HCT116 (cell line): ENCODE measurements at regions not wholly inside any gene's neighbourhood (a gene's known extent, or its start where the extent isn't known, plus 50 kb on each side); places are given as distances from the start of the nearest gene placed in this dataset.

Experiments used
- ATAC-seq: fragments of 200-7000 bp; cut with Tn5 transposase; 2 replicates; pipeline ENCODE4 v1.9.1; 2020; ENCODE audit warnings: mild to moderate bottlenecking, moderate library complexity
- BruUV-seq: library from RNA; stranded (reverse); fragments of 400-500 nt; replicated peaks from 2 replicates; lab custom pipeline; 2021; lab: Mats Ljungman, UMichigan
- CTCF ChIA-PET: fragments of 300-600 bp; sonication (Branson Sonifier 250); formaldehyde crosslinking; loops from one replicate; lab custom pipeline; 2021; ENCODE audit warnings: antibody characterized with exemption; lab: Charles Lee
- POLR2A ChIA-PET: fragments of 300-600, 350-600 bp; sonication (Branson Sonifier 250); formaldehyde crosslinking; loops from one replicate; lab custom pipeline; 2021; ENCODE audit warnings: antibody characterized with exemption; lab: Charles Lee
- RAD21 ChIA-PET, 2 experiments: fragments of 300-600 bp; sonication (Branson Sonifier 250); formaldehyde crosslinking; loops; one replicate each; lab custom pipeline; 2023; ENCODE audit warnings: low total read pairs in 2 of 2; ENCODE audit not compliant: uncharacterized antibody in 2 of 2, unreplicated experiment in 2 of 2, low non-redundant PET in 1 of 2; lab: Charles Lee
- DNase-seq: peaks from one replicate; pipeline ENCODE4 v3.0.0-alpha.2; 2010; ENCODE audit warnings: low read depth, low spot score
- H2AFZ ChIP-seq: fragments of 200-600 bp; shearing (Covaris generic), sonication (generic); 2 replicates; pipeline ENCODE4 v1.6.1; 2017; ENCODE audit warnings: low read depth, mixed run types, mixed read lengths, antibody characterized with exemption, low read length; ENCODE audit not compliant: poor library complexity, severe bottlenecking
- H3K27ac ChIP-seq: 2 replicates; pipeline ENCODE4 v1.5.1; 2012; ENCODE audit warnings: low read depth, low read length
- H3K27me3 ChIP-seq: fragments of 200-600 bp; sonication (generic); 2 replicates; pipeline ENCODE4 v1.6.1; 2016; ENCODE audit warnings: mixed run types, low read length, mixed read lengths; ENCODE audit not compliant: insufficient read depth
- H3K36me3 ChIP-seq, 2 experiments: fragments of 200-500 bp in 1 of 2; fragments of 200-600 bp in 1 of 2; sonication (Bioruptor generic) in 1 of 2; sonication (generic) in 1 of 2; 2 replicates each; pipeline versions ENCODE4 v1.5.1 to v1.6.1; 2014 to 2016; ENCODE audit warnings: low read length in 2 of 2, inconsistent platforms in 1 of 2, mixed read lengths in 1 of 2, mixed run types in 1 of 2; ENCODE audit not compliant: insufficient read depth in 2 of 2, control insufficient read depth in 1 of 2
- H3K4me1 ChIP-seq, 2 experiments: fragments of 200-600 bp in 1 of 2; sonication (generic) in 1 of 2; 2 replicates each; pipeline versions ENCODE4 v1.5.1 to v1.6.1; 2012 to 2017; ENCODE audit warnings: low read length in 2 of 2, inconsistent platforms in 1 of 2, mild to moderate bottlenecking in 1 of 2, mixed read lengths in 1 of 2, mixed run types in 1 of 2, moderate library complexity in 1 of 2; ENCODE audit not compliant: insufficient read depth in 2 of 2, control insufficient read depth in 1 of 2
- H3K4me2 ChIP-seq: fragments of 200-600 bp; sonication (generic); 2 replicates; pipeline ENCODE4 v1.6.1; 2017; ENCODE audit warnings: mixed run types, low read length, mixed read lengths
- H3K4me3 ChIP-seq, 2 experiments: fragments of 200-600 bp in 1 of 2; sonication (generic) in 1 of 2; replicated peaks in 1 of 2; 2 replicates each; pipeline ENCODE4 v1.5.1; 2011 to 2016; ENCODE audit warnings: low read length in 2 of 2, control low read depth in 1 of 2, low read depth in 1 of 2, mild to moderate bottlenecking in 1 of 2, mixed read lengths in 1 of 2, mixed run types in 1 of 2
- H3K79me2 ChIP-seq: fragments of 200-600 bp; sonication (generic); 2 replicates; pipeline ENCODE4 v1.6.1; 2017; ENCODE audit warnings: mild to moderate bottlenecking, mixed run types, low read length, moderate library complexity, mixed read lengths; ENCODE audit not compliant: insufficient read depth
- H3K9ac ChIP-seq: fragments of 200-600 bp; sonication (generic); 2 replicates; pipeline ENCODE4 v1.6.1; 2016; ENCODE audit warnings: low read length, mixed read lengths
- H3K9me2 ChIP-seq: fragments of 200-600 bp; sonication (generic), shearing (Covaris generic); 2 replicates; pipeline ENCODE4 v1.6.1; 2017; ENCODE audit warnings: mixed run types, mild to moderate bottlenecking, moderate library complexity; ENCODE audit not compliant: insufficient read depth
- H3K9me3 ChIP-seq, 2 experiments: fragments of 200-500 bp in 1 of 2; fragments of 200-600 bp in 1 of 2; sonication (Bioruptor generic) in 1 of 2; sonication (generic) in 1 of 2; 2 replicates each; pipeline ENCODE4 v1.6.1; 2014 to 2017; ENCODE audit warnings: low read length in 2 of 2, mixed read lengths in 2 of 2, inconsistent platforms in 1 of 2, low read depth in 1 of 2, mild to moderate bottlenecking in 1 of 2, mixed run types in 1 of 2, moderate library complexity in 1 of 2; ENCODE audit not compliant: control insufficient read depth in 1 of 2, insufficient read depth in 1 of 2
- H4K20me1 ChIP-seq: fragments of 200-600 bp; sonication (generic), shearing (Covaris generic); 2 replicates; pipeline ENCODE4 v1.6.1; 2017; ENCODE audit warnings: mixed run types, mild to moderate bottlenecking, moderate library complexity; ENCODE audit not compliant: insufficient read depth
- ATF3 ChIP-seq: IDR thresholded peaks from 2 replicates; pipeline ENCODE4 v1.6.1; 2012
- CBX3 ChIP-seq: IDR thresholded peaks from 2 replicates; pipeline ENCODE4 v1.6.1; 2012; ENCODE audit warnings: low read depth
- CEBPB ChIP-seq: IDR thresholded peaks from 2 replicates; pipeline ENCODE4 v1.6.1; 2012; ENCODE audit warnings: low read depth
- EGR1 ChIP-seq: IDR thresholded peaks from 2 replicates; pipeline ENCODE4 v1.6.1; 2012; ENCODE audit warnings: low read depth
- ELF1 ChIP-seq: IDR thresholded peaks from 2 replicates; pipeline ENCODE4 v1.6.1; 2012; ENCODE audit warnings: low read depth, borderline replicate concordance
- EZH2 ChIP-seq: fragments of 200-600 bp; sonication (generic); IDR thresholded peaks from 2 replicates; pipeline ENCODE4 v1.6.1; 2017; ENCODE audit warnings: antibody characterized with exemption, mixed run types
- FOSL1 ChIP-seq: IDR thresholded peaks from 2 replicates; pipeline ENCODE4 v1.6.1; 2012; ENCODE audit warnings: low read depth
- JUND ChIP-seq: IDR thresholded peaks from 2 replicates; pipeline ENCODE4 v1.6.1; 2012
- MAX ChIP-seq: IDR thresholded peaks from 2 replicates; pipeline ENCODE4 v1.6.1; 2012
- POLR2AphosphoS5 ChIP-seq: IDR thresholded peaks from 2 replicates; pipeline ENCODE4 v1.6.1; 2011; ENCODE audit warnings: mild to moderate bottlenecking, low read depth, low read length, moderate library complexity
- RAD21 ChIP-seq: IDR thresholded peaks from 2 replicates; pipeline ENCODE4 v1.6.1; 2012; ENCODE audit warnings: low read depth, mild to moderate bottlenecking
- SIN3A ChIP-seq: IDR thresholded peaks from 2 replicates; pipeline ENCODE4 v1.6.1; 2012; ENCODE audit warnings: low read depth
- SP1 ChIP-seq: IDR thresholded peaks from 2 replicates; pipeline ENCODE4 v1.6.1; 2012; ENCODE audit warnings: low read depth
- SRF ChIP-seq: IDR thresholded peaks from 2 replicates; pipeline ENCODE4 v1.6.1; 2012; ENCODE audit warnings: low read depth
- TCF7L2 ChIP-seq: IDR thresholded peaks from 2 replicates; pipeline ENCODE4 v1.7.0; 2011; ENCODE audit warnings: borderline replicate concordance, inconsistent platforms; ENCODE audit not compliant: insufficient read depth, insufficient read length; ENCODE audit errors: extremely low read depth
- ZBTB33 ChIP-seq: IDR thresholded peaks from 2 replicates; pipeline ENCODE4 v1.6.1; 2011; ENCODE audit warnings: mild to moderate bottlenecking, low read length, moderate library complexity; ENCODE audit not compliant: insufficient replicate concordance; ENCODE audit errors: extremely low read depth
- ZFX ChIP-seq: fragments of 450-650 bp; IDR thresholded peaks from 2 replicates; pipeline ENCODE4 v1.6.1; 2017
- ZNF274 ChIP-seq: fragments of 200-500 bp; sonication (Bioruptor generic); IDR thresholded peaks from 2 replicates; pipeline ENCODE4 v1.6.1; 2014; ENCODE audit warnings: mild to moderate bottlenecking, low read depth, low read length, inconsistent platforms
- intact Hi-C: fragments of 100-400 bp; cut with micrococcal nuclease; formaldehyde crosslinking; loops from 2 replicates; pipeline ENCODE4 v1.10.0; 2022

GRCh38 chr5:18772475-18772874 lies 1138.2 kb downstream of the TAF11L14 start:
- intact Hi-C loops, result no loop called here
- H3K36me3 ChIP-seq, result no peaks in the 10 kb centered on the region
- H3K27me3 ChIP-seq, result no peaks in the 10 kb centered on the region
- CTCF ChIA-PET, result no interaction called here
- no peak overlapping the region for H3K4me3 ChIP-seq
- ATAC-seq, result no peak
- BruUV-seq, result no TSS peak
- RAD21 ChIA-PET, result no interaction called here
- no peaks in the 10 kb centered on the region for H3K79me2 ChIP-seq
- H3K9ac ChIP-seq, result no peak overlapping the region
- peaks cover 4 to 20% of the 10 kb centered on the region in 2 experiments; a peak in 2 of 4 replicates for H3K9me3 ChIP-seq
- POLR2A ChIA-PET, result no interaction called here
- no peak overlapping the region for H3K4me2 ChIP-seq
- no peak for DNase-seq
- no peaks in the 10 kb centered on the region for H3K4me1 ChIP-seq
- no peak overlapping the region for H3K27ac ChIP-seq
- TF ChIP-seq ZFX (no peak), ELF1 (no peak), SRF (no peak), ZNF274 (no peak), TCF7L2 (no peak), FOSL1 (no peak), ATF3 (no peak), SIN3A (no peak), SP1 (no peak), EZH2 (no peak), JUND (no peak), POLR2AphosphoS5 (no peak), EGR1 (no peak)
- H4K20me1 ChIP-seq, result no peaks in the 10 kb centered on the region
- H2AFZ ChIP-seq, result no peak overlapping the region
- no peaks in the 10 kb centered on the region for H3K9me2 ChIP-seq

GRCh38 chr5:18778225-18778624 lies 1144.0 kb downstream of the TAF11L14 start:
- BruUV-seq, result no TSS peak
- no peak for TF ChIP-seq SRF
- TF ChIP-seq CEBPB, result no peak
- no peak for TF ChIP-seq EGR1
- TF ChIP-seq POLR2AphosphoS5, result no peak
- no peak for TF ChIP-seq ZNF274
- TF ChIP-seq SP1, result no peak
- TF ChIP-seq MAX, result no peak
- no peak for TF ChIP-seq EZH2
- no peak for TF ChIP-seq ZBTB33
- TF ChIP-seq TCF7L2, result no peak
- no peak for TF ChIP-seq RAD21
- TF ChIP-seq ATF3, result no peak
- TF ChIP-seq SIN3A, result no peak
- TF ChIP-seq FOSL1, result no peak
- TF ChIP-seq CBX3, result no peak
- TF ChIP-seq JUND, result no peak

More at GRCh38 chr5:18778225-18778624, 1144.0 kb downstream of the TAF11L14 start:
- Histone ChIP-seq H3K27ac (no peak overlapping the region), H3K27me3 (no peaks in the 10 kb centered on the region), H3K79me2 (no peaks in the 10 kb centered on the region), H3K36me3 (no peaks in the 10 kb centered on the region), H3K9ac (no peak overlapping the region), H3K9me2 (no peaks in the 10 kb centered on the region), H3K4me2 (no peak overlapping the region), H2AFZ (no peak overlapping the region), H3K9me3 (peaks cover 0 to 23% of the 10 kb centered on the region in 2 experiments; a peak in 2 of 4 replicates), H4K20me1 (no peaks in the 10 kb centered on the region), H3K4me3 (no peak overlapping the region), H3K4me1 (no peaks in the 10 kb centered on the region)
- RAD21 ChIA-PET, result no interaction called here
- CTCF ChIA-PET, result no interaction called here
- ATAC-seq (no peak), DNase-seq (no peak)
- intact Hi-C loops, result no loop called here
- POLR2A ChIA-PET, result no interaction called here
